ENCODE measurements at regions not wholly inside any gene's neighbourhood (a gene's known extent, or its start where the extent isn't known, plus 50 kb on each side); places are given as distances from the start of the nearest gene placed in this dataset.

GRCh38 chr6:106751501-106752252, 122.3 kb downstream of the QRSL1 start:
- intact Hi-C loops (cut with DNase I; ENCODE audit: low total_unique reads): no loop called here
- Histone ChIP-seq H3K9me3 (no peaks in the 10 kb centered on the region), H3K4me1 (no peaks in the 10 kb centered on the region), H3K27me3 (no peaks in the 10 kb centered on the region), H3K36me3 (ENCODE audit: low read depth, missing control alignments) (no peaks in the 10 kb centered on the region), H3K27ac (no peak overlapping the region), H3K4me3 (no peak overlapping the region)
- TF ChIP-seq POLR2A (IDR thresholded peaks at IDR 0.05): no peak
- TF ChIP-seq, protein P1, sequence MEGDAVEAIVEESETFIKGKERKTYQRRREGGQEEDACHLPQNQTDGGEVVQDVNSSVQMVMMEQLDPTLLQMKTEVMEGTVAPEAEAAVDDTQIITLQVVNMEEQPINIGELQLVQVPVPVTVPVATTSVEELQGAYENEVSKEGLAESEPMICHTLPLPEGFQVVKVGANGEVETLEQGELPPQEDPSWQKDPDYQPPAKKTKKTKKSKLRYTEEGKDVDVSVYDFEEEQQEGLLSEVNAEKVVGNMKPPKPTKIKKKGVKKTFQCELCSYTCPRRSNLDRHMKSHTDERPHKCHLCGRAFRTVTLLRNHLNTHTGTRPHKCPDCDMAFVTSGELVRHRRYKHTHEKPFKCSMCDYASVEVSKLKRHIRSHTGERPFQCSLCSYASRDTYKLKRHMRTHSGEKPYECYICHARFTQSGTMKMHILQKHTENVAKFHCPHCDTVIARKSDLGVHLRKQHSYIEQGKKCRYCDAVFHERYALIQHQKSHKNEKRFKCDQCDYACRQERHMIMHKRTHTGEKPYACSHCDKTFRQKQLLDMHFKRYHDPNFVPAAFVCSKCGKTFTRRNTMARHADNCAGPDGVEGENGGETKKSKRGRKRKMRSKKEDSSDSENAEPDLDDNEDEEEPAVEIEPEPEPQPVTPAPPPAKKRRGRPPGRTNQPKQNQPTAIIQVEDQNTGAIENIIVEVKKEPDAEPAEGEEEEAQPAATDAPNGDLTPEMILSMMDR (IDR thresholded peaks at IDR 0.05): no peak
- no peak for DNase-seq
- 83 to 89% methylated on average over 4 to 6 of the region's 6 CpGs for WGBS, 2 donors

DNA sequence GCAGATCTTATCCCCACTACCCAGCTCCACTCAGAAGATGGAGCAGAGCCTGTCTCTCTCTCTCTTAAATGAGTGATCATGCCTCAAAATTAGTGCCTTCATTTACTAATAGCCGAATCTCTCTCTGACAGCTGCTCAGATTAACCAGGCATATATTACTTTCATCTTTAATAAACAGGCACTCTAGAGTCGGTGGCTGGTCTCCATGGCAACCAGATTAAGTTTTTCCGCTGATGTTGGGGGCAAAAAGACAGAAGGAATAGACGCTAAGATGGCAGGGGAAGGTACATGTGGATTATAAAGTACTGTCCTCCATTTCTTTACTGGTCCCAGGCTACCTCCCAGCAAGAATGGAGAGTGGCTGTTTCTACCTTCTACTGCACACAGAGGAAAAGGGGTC, 121.6 kb downstream of the QRSL1 start:
- 26 to 45% methylated on average over 4 of the region's 4 CpGs for WGBS, 2 donors
- TF ChIP-seq, protein P1 (IDR thresholded peaks at IDR 0.05): no peak
- TF ChIP-seq POLR2A (IDR thresholded peaks at IDR 0.05): no peak
- Histone ChIP-seq H3K9me3 (no peaks in the 10 kb centered on the region), H3K4me1 (no peaks in the 10 kb centered on the region), H3K36me3 (ENCODE audit: low read depth, missing control alignments) (no peaks in the 10 kb centered on the region), H3K27me3 (no peaks in the 10 kb centered on the region), H3K27ac (no peak overlapping the region), H3K4me3 (no peak overlapping the region)
- intact Hi-C loops (cut with DNase I; ENCODE audit: low total_unique reads): no loop called here
- no peak for DNase-seq

GRCh38 chr6:106750142-106750918, 121.0 kb downstream of the QRSL1 start:
- Histone ChIP-seq H3K27ac (no peak overlapping the region), H3K9me3 (no peaks in the 10 kb centered on the region), H3K4me3 (no peak overlapping the region), H3K36me3 (ENCODE audit: low read depth, missing control alignments) (no peaks in the 10 kb centered on the region), H3K27me3 (no peaks in the 10 kb centered on the region), H3K4me1 (no peaks in the 10 kb centered on the region)
- intact Hi-C loops (cut with DNase I; ENCODE audit: low total_unique reads): no loop called here
- TF ChIP-seq, protein P1 (IDR thresholded peaks at IDR 0.05): no peak
- TF ChIP-seq POLR2A (IDR thresholded peaks at IDR 0.05): no peak
- no peak for DNase-seq
- 57 to 60% methylated on average over 9 of the region's 9 CpGs for WGBS, 2 donors

DNA sequence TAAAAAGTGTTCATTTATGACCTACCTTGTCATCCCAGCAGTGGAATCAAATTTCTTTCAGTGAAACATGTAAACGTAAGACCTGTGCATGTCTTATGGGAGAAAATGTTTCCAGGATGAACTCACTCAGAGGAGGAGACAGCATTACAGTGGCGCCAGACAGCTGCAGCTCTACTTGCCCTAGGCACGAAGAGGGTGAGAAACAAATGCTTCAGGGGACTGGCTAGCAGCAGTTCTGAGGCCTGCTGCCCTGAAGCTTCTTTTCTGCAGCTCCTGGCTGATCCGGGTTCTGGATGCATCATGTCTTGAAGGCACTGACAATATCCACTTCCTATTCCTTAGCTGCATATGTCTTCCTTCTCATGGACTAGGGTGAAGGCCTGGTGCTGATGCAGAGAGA, 120.2 kb downstream of the QRSL1 start:
- intact Hi-C loops (cut with DNase I; ENCODE audit: low total_unique reads): no loop called here
- WGBS, 2 donors: 74 to 75% methylated on average over 4 of the region's 4 CpGs
- no peaks in the 10 kb centered on the region for H3K36me3 ChIP-seq (ENCODE audit: low read depth, missing control alignments)
- no peak for DNase-seq
- TF ChIP-seq, protein P1 (IDR thresholded peaks at IDR 0.05): no peak
- no peak for TF ChIP-seq POLR2A (IDR thresholded peaks at IDR 0.05)
- no peaks in the 10 kb centered on the region for H3K4me1 ChIP-seq
- H3K27ac ChIP-seq: no peak overlapping the region
- no peaks in the 10 kb centered on the region for H3K9me3 ChIP-seq
- no peak overlapping the region for H3K4me3 ChIP-seq
- H3K27me3 ChIP-seq: no peaks in the 10 kb centered on the region

All from testis (tissue), 2 donors.